Esophagus muscularis mucosa (tissue), 4 donors: ENCODE measurements at regions not wholly inside any gene's neighbourhood (a gene's known extent, or its start where the extent isn't known, plus 50 kb on each side); places are given as distances from the start of the nearest gene placed in this dataset.
"Not testable (repeated sequence)": the region's sequence is repeated elsewhere in the genome, so short reads cannot be mapped to it uniquely, and the experiment has no call there.

Source experiments
- DNase-seq: peaks from one replicate; pipeline ENCODE4 v3.0.0-alpha.2; 2017; ENCODE audit errors: extremely low spot score
- H3K27ac ChIP-seq, 4 donors: fragments of 200-600 bp; sonication (generic); replicated peaks in 1 of 4; 1 replicate in 3 of 4; 2 replicates in 1 of 4; pipeline ENCODE4 v1.5.1; 2016 to 2019; ENCODE audit warnings: mild to moderate bottlenecking in 1 of 4
- H3K27me3 ChIP-seq, 4 donors: fragments of 200-600 bp; sonication (generic); one replicate each; pipeline versions ENCODE4 v1.5.1 to v1.6.0; 2016 to 2019
- H3K36me3 ChIP-seq, 4 donors: fragments of 200-600 bp; sonication (generic); one replicate each; pipeline ENCODE4 v1.5.1; 2016 to 2019
- H3K4me1 ChIP-seq, 4 donors: fragments of 200-600 bp; sonication (generic); one replicate each; pipeline ENCODE4 v1.5.1; 2016 to 2019
- H3K4me3 ChIP-seq, 4 donors: fragments of 200-600 bp; sonication (generic); 1 replicate in 2 of 4; 2 replicates in 2 of 4; pipeline ENCODE4 v1.5.1; 2016 to 2019; ENCODE audit warnings: mild to moderate bottlenecking in 4 of 4, moderate library complexity in 1 of 4
- H3K9me3 ChIP-seq, 4 donors: fragments of 200-600 bp; sonication (generic); 1 replicate in 3 of 4; 2 replicates in 1 of 4; pipeline ENCODE4 v1.5.1; 2016 to 2019
- EP300 ChIP-seq: sonication (generic); formaldehyde crosslinking; IDR thresholded peaks from one replicate; pipeline ENCODE4 v1.6.1; 2017; ENCODE audit warnings: antibody characterized with exemption
- POLR2A ChIP-seq: fragments of 450-650 bp; IDR thresholded peaks from one replicate; pipeline ENCODE4 v1.6.1; 2017; ENCODE audit warnings: antibody characterized with exemption, moderate library complexity, mild to moderate bottlenecking, low read depth
- POLR2AphosphoS5 ChIP-seq, 2 donors: sonication (generic); formaldehyde crosslinking; IDR thresholded peaks; one replicate each; pipeline ENCODE4 v1.6.1; 2017; ENCODE audit warnings: antibody characterized with exemption in 2 of 2
- WGBS: methylation state at CpG from one replicate; pipeline ENCODE4 v1.1.5; 2018; 5-methylcytosine and 5-hydroxymethylcytosine counted together
- intact Hi-C: fragments of 100-400 bp; cut with DNase I; formaldehyde crosslinking; loops from one replicate; pipeline ENCODE4 v1.15.1; 2023
- TF ChIP-seq, protein P1 (sequence below), 3 experiments: fragments of 200-600 bp in 2 of 3; fragments of 450-650 bp in 1 of 3; sonication (generic) in 2 of 3; IDR thresholded peaks; one replicate each; pipeline ENCODE4 v1.5.1; 2017 to 2019; ENCODE audit warnings: antibody characterized with exemption in 3 of 3, mild to moderate bottlenecking in 2 of 3, moderate library complexity in 1 of 3

- DNase-seq = no peak
- no peaks in the 10 kb centered on the region for H3K36me3 ChIP-seq
- no peak for TF ChIP-seq POLR2A
- no peak for TF ChIP-seq POLR2AphosphoS5 (IDR thresholded peaks at IDR 0.05)
- no peak for TF ChIP-seq EP300
- TF ChIP-seq, protein P1, sequence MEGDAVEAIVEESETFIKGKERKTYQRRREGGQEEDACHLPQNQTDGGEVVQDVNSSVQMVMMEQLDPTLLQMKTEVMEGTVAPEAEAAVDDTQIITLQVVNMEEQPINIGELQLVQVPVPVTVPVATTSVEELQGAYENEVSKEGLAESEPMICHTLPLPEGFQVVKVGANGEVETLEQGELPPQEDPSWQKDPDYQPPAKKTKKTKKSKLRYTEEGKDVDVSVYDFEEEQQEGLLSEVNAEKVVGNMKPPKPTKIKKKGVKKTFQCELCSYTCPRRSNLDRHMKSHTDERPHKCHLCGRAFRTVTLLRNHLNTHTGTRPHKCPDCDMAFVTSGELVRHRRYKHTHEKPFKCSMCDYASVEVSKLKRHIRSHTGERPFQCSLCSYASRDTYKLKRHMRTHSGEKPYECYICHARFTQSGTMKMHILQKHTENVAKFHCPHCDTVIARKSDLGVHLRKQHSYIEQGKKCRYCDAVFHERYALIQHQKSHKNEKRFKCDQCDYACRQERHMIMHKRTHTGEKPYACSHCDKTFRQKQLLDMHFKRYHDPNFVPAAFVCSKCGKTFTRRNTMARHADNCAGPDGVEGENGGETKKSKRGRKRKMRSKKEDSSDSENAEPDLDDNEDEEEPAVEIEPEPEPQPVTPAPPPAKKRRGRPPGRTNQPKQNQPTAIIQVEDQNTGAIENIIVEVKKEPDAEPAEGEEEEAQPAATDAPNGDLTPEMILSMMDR (IDR thresholded peaks at IDR 0.05) = no peak
- no peaks in the 10 kb centered on the region for H3K9me3 ChIP-seq
- no peak overlapping the region for H3K4me3 ChIP-seq
- H3K27ac ChIP-seq = no peak overlapping the region
- no peaks in the 10 kb centered on the region for H3K4me1 ChIP-seq
- WGBS = 77% methylated on average over 10 of the region's 10 CpGs
- intact Hi-C loops = no loop called here
- no peaks in the 10 kb centered on the region for H3K27me3 ChIP-seq
Observed at GRCh38 chr12:45518291-45519235, 210.9 kb upstream of the ARID2 start.

DNA sequence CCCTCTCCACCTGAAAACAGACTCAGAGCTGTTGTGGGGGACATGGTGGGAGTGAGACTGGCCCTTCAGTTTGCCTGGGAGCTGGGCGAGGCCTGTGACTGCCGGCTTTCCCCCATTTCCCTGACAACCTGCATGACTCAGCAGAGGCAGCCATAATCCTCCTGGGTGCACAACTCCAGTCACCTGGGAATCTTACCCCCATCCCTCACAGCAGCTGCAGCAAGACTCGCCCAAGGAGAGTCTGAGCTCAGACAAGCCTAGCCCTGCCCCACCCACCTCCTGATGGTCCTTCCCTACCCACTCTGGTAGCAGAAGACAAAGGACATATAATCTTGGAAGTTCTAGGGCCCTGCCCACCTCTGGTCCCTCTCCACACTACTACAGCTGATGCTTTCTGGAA lies 207.3 kb upstream of the ARID2 start:
- H3K9me3 ChIP-seq = no peaks in the 10 kb centered on the region
- no peak for DNase-seq
- H3K4me1 ChIP-seq = no peaks in the 10 kb centered on the region
- no peak overlapping the region for H3K4me3 ChIP-seq
- H3K36me3 ChIP-seq = no peaks in the 10 kb centered on the region
- intact Hi-C loops = no loop called here
- TF ChIP-seq EP300 (no peak), POLR2A (no peak), POLR2AphosphoS5 (IDR thresholded peaks at IDR 0.05) (no peak)
- TF ChIP-seq, protein P1 (IDR thresholded peaks at IDR 0.05) = no peak
- H3K27me3 ChIP-seq = no peaks in the 10 kb centered on the region
- H3K27ac ChIP-seq = no peak overlapping the region
- 94% methylated on average over 3 of the region's 3 CpGs for WGBS

- 85% methylated on average over 1 of the region's 1 CpG for WGBS
- DNase-seq, H3K36me3 ChIP-seq, H3K4me1 ChIP-seq, H3K27ac ChIP-seq, H3K4me3 ChIP-seq, H3K9me3 ChIP-seq, intact Hi-C loops, H3K27me3 ChIP-seq: not testable (repeated sequence)
Observed at GRCh38 chr12:45526823-45527222, 202.7 kb upstream of the ARID2 start.

DNA sequence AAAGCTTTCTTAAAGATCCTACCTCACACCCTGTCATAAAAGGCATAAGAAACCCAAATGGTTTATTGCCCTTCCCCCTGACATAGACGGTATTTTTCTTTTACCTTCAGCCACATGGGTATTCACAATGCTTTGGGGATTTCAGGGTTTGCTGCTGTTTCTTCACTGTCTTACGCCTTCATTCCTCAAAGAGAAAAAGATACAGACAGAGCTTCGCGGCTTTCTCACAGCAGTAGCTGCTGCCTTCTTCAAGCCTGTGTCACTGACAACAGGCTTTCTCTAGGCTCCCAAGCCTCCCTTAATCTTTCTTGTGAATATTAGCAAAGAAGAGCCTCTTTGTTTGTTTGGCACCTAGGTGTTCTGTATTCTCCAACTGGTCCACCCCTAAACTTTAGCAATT lies 197.4 kb upstream of the ARID2 start:
- Histone ChIP-seq H3K27me3 (no peaks in the 10 kb centered on the region), H3K4me1 (no peaks in the 10 kb centered on the region), H3K4me3 (no peak overlapping the region), H3K27ac (no peak overlapping the region), H3K36me3 (no peaks in the 10 kb centered on the region), H3K9me3 (peaks cover 0 to 6% (median 2%) of the 10 kb centered on the region in 4 donors)
- 60% methylated on average over 4 of the region's 4 CpGs for WGBS
- intact Hi-C loops = no loop called here
- TF ChIP-seq EP300 (no peak), POLR2AphosphoS5 (IDR thresholded peaks at IDR 0.05) (no peak), POLR2A (no peak)
- TF ChIP-seq, protein P1 (IDR thresholded peaks at IDR 0.05) = no peak
- no peak for DNase-seq

- Histone ChIP-seq H3K4me3 (no peak overlapping the region), H3K36me3 (no peaks in the 10 kb centered on the region), H3K9me3 (no peaks in the 10 kb centered on the region), H3K27ac (no peak overlapping the region), H3K4me1 (no peaks in the 10 kb centered on the region), H3K27me3 (no peaks in the 10 kb centered on the region)
- TF ChIP-seq POLR2A = no peak
- no peak for TF ChIP-seq POLR2AphosphoS5 (IDR thresholded peaks at IDR 0.05)
- TF ChIP-seq EP300 = no peak
- TF ChIP-seq, protein P1 (IDR thresholded peaks at IDR 0.05) = no peak
- intact Hi-C loops = no loop called here
- no peak for DNase-seq
Observed at GRCh38 chr12:45535610-45536180, 193.8 kb upstream of the ARID2 start.
